GM12878 (cell line): ENCODE measurements at regions not wholly inside any gene's neighbourhood (a gene's known extent, or its start where the extent isn't known, plus 50 kb on each side); places are given as distances from the start of the nearest gene placed in this dataset.

Source experiments
- ATAC-seq: fragments of 200-7000 bp; cut with Tn5 transposase; 3 replicates; pipeline ENCODE4 v1.9.1; 2020; ENCODE audit warnings: mild to moderate bottlenecking, moderate library complexity
- BruUV-seq: library from RNA; stranded (reverse); fragments of 400-500 nt; replicated peaks from 2 replicates; lab custom pipeline; 2021; lab: Mats Ljungman, UMichigan
- CTCF ChIA-PET: fragments of 300-600 bp; sonication (Branson Sonifier 250); formaldehyde crosslinking; extraction: SDS; loops from one replicate; lab custom pipeline; 2021; ENCODE audit warnings: inconsistent platforms; lab: Yijun Ruan, JAX
- POLR2A ChIA-PET: fragments of 350-600 bp; formaldehyde crosslinking; extraction: SDS; loops from one replicate; lab custom pipeline; 2021; ENCODE audit warnings: inconsistent platforms; lab: Charles Lee
- RAD21 ChIA-PET: fragments of 300-600 bp; sonication (Branson Sonifier 250); formaldehyde crosslinking; loops from one replicate; lab custom pipeline; 2023; ENCODE audit warnings: antibody characterized with exemption; ENCODE audit not compliant: unreplicated experiment; lab: Charles Lee
- SMC1A ChIA-PET: fragments of 300-600 bp; sonication (Branson Sonifier 250); formaldehyde crosslinking; loops from one replicate; lab custom pipeline; 2023; ENCODE audit not compliant: unreplicated experiment, uncharacterized antibody; lab: Charles Lee
- DNase-seq: peaks from one replicate; pipeline ENCODE4 v3.0.0-alpha.2; 2011; ENCODE audit warnings: low read depth, low spot score
- FAIRE-seq: peaks from 3 replicates; lab custom pipeline; 2011; peaks lifted over from hg19 to GRCh38; lab: Jason Lieb, UNC
- H2AFZ ChIP-seq: 2 replicates; pipeline ENCODE4 v1.6.0; 2011; ENCODE audit warnings: low read depth, low read length, control low read depth; ENCODE audit not compliant: control insufficient read depth
- H3K27ac ChIP-seq: 2 replicates; pipeline ENCODE4 v1.5.1; 2011; ENCODE audit warnings: control low read depth; ENCODE audit not compliant: control insufficient read depth, insufficient read depth
- H3K27me3 ChIP-seq, 2 experiments: replicated peaks in 1 of 2; 2 replicates each; pipeline versions ENCODE4 v1.6.0 to v1.6.1; 2011; ENCODE audit warnings: low read length in 1 of 2; ENCODE audit not compliant: control insufficient read depth in 2 of 2, insufficient read depth in 2 of 2
- H3K36me3 ChIP-seq, 2 experiments: 2 replicates each; pipeline ENCODE4 v1.5.1; 2011; ENCODE audit warnings: low read length in 1 of 2; ENCODE audit not compliant: control insufficient read depth in 2 of 2, insufficient read depth in 2 of 2
- H3K4me1 ChIP-seq: 2 replicates; pipeline ENCODE4 v1.6.1; 2011; ENCODE audit warnings: mild to moderate bottlenecking, low read length, moderate library complexity, mixed read lengths; ENCODE audit not compliant: control insufficient read depth, insufficient read depth
- H3K4me2 ChIP-seq: 2 replicates; pipeline ENCODE4 v1.6.0; 2011; ENCODE audit warnings: control low read depth; ENCODE audit not compliant: control insufficient read depth, insufficient read depth
- H3K4me3 ChIP-seq: fragments of 200-600 bp; sonication (generic); 2 replicates; pipeline ENCODE4 v1.5.1; 2016
- H3K79me2 ChIP-seq: 2 replicates; pipeline ENCODE4 v1.6.0; 2011; ENCODE audit warnings: low read length; ENCODE audit not compliant: control insufficient read depth, insufficient read depth
- H3K9ac ChIP-seq: 2 replicates; pipeline ENCODE4 v1.8.0; 2011; ENCODE audit warnings: low read length, control low read depth, mixed read lengths; ENCODE audit not compliant: control insufficient read depth, insufficient read depth
- H3K9me3 ChIP-seq: replicated peaks from 3 replicates; pipeline ENCODE4 v1.5.1; 2011; ENCODE audit warnings: mild to moderate bottlenecking, low read length; ENCODE audit not compliant: control insufficient read depth, insufficient read depth
- H4K20me1 ChIP-seq: 2 replicates; pipeline ENCODE4 v1.6.0; 2011; ENCODE audit not compliant: control insufficient read depth, insufficient read depth
- ATF7 ChIP-seq: fragments of 450-650 bp; IDR thresholded peaks from 2 replicates; pipeline ENCODE4 v1.6.1; 2016; ENCODE audit warnings: low read depth, mild to moderate bottlenecking
- BHLHE40 ChIP-seq, 2 experiments: fragments of 450-650 bp in 1 of 2; IDR thresholded peaks; 2 replicates each; pipeline ENCODE4 v1.6.1; 2011 to 2017; ENCODE audit warnings: low read depth in 2 of 2, borderline replicate concordance in 1 of 2, improper control_type of control experiment in 1 of 2, low read length in 1 of 2, mild to moderate bottlenecking in 1 of 2
- BMI1 ChIP-seq: fragments of 450-650 bp; IDR thresholded peaks from 2 replicates; pipeline ENCODE4 v1.6.1; 2016; ENCODE audit warnings: mild to moderate bottlenecking, moderate library complexity, borderline replicate concordance
- CHD1 ChIP-seq: IDR thresholded peaks from 2 replicates; pipeline ENCODE4 v1.6.1; 2012; ENCODE audit warnings: low read depth, low read length, improper control_type of control experiment
- CREM ChIP-seq: IDR thresholded peaks from 2 replicates; pipeline ENCODE4 v1.6.1; 2014; ENCODE audit warnings: antibody characterized with exemption, low read depth
- DPF2 ChIP-seq: fragments of 450-650 bp; IDR thresholded peaks from 2 replicates; pipeline ENCODE4 v1.6.1; 2017; ENCODE audit warnings: mild to moderate bottlenecking
- ESRRA ChIP-seq: IDR thresholded peaks from 2 replicates; pipeline ENCODE4 v1.6.1; 2012; ENCODE audit warnings: mild to moderate bottlenecking, low read length, improper control_type of control experiment
- EZH2 ChIP-seq: IDR thresholded peaks from 2 replicates; pipeline ENCODE4 v1.6.1; 2012; ENCODE audit warnings: low read depth, mild to moderate bottlenecking, control low read depth, inconsistent platforms, low read length, borderline replicate concordance; ENCODE audit not compliant: control insufficient read depth
- IKZF1 ChIP-seq: fragments of 450-650 bp; conservative IDR thresholded peaks from 2 replicates; pipeline ENCODE4 v1.6.1; 2017; ENCODE audit warnings: antibody characterized with exemption, mild to moderate bottlenecking
- MAX ChIP-seq: IDR thresholded peaks from 2 replicates; pipeline ENCODE4 v1.6.1; 2012; ENCODE audit warnings: low read depth, low read length, improper control_type of control experiment
- MEF2B ChIP-seq: fragments of 450-650 bp; IDR thresholded peaks from 2 replicates; pipeline ENCODE4 v1.6.1; 2018; ENCODE audit warnings: mild to moderate bottlenecking, moderate library complexity; ENCODE audit not compliant: partially characterized antibody, poor library complexity, severe bottlenecking
- MYB ChIP-seq: fragments of 150-350 bp; IDR thresholded peaks from 2 replicates; pipeline ENCODE4 v1.6.1; 2014; ENCODE audit warnings: mild to moderate bottlenecking, low read depth, low read length, borderline replicate concordance
- RELA ChIP-seq: fragments of 450-650 bp; IDR thresholded peaks from 2 replicates; pipeline ENCODE4 v1.8.0; 2014; ENCODE audit warnings: borderline replicate concordance; ENCODE audit not compliant: partially characterized antibody
- SMC3 ChIP-seq: IDR thresholded peaks from 2 replicates; pipeline ENCODE4 v1.6.1; 2011; ENCODE audit warnings: low read length, improper control_type of control experiment, borderline replicate concordance
- STAT3 ChIP-seq: IDR thresholded peaks from 2 replicates; pipeline ENCODE4 v1.6.1; 2011; ENCODE audit warnings: low read depth, low read length, improper control_type of control experiment
- YY1 ChIP-seq: IDR thresholded peaks from 2 replicates; pipeline ENCODE4 v1.6.1; 2011; ENCODE audit warnings: low read depth, mild to moderate bottlenecking, low read length
- ZBTB4 ChIP-seq: fragments of 450-650 bp; formaldehyde crosslinking; IDR thresholded peaks from 2 replicates; pipeline ENCODE4 v1.4.0; 2022; ENCODE audit warnings: mild to moderate bottlenecking, moderate library complexity
- ZNF217 ChIP-seq: fragments of 450-650 bp; IDR thresholded peaks from 2 replicates; pipeline ENCODE4 v1.6.1; 2017; ENCODE audit warnings: antibody characterized with exemption, mild to moderate bottlenecking
- WGBS: methylation state at CpG from one replicate; pipeline ENCODE4 v1.1.6; 2016; ENCODE audit warnings: low lambda C conversion rate; ENCODE audit not compliant: insufficient replicate concordance, insufficient coverage; ENCODE audit errors: missing lambda C conversion rate; 5-methylcytosine and 5-hydroxymethylcytosine counted together
- in situ Hi-C: fragments of 300-500 bp; cut with MboI; formaldehyde crosslinking; loops from 9 replicates; pipeline ENCODE4 v1.14.3; 2018; ENCODE audit warnings: mixed read lengths
- intact Hi-C: fragments of 100-400 bp; cut with micrococcal nuclease; formaldehyde crosslinking; loops from one replicate; pipeline ENCODE4 v1.14.2; 2022; ENCODE audit not compliant: unreplicated experiment

- no peak for TF ChIP-seq BHLHE40 (IDR thresholded peaks at IDR 0.05; ENCODE audit: borderline replicate concordance in 1 of 2, low read depth in 2 of 2, low read length in 1 of 2)
- TF ChIP-seq STAT3 = no peak
- TF ChIP-seq MEF2B = no peak
Observed at GRCh38 chr4:135594521-135594920, 1392.9 kb upstream of the PABPC4L start (continued).

DNA sequence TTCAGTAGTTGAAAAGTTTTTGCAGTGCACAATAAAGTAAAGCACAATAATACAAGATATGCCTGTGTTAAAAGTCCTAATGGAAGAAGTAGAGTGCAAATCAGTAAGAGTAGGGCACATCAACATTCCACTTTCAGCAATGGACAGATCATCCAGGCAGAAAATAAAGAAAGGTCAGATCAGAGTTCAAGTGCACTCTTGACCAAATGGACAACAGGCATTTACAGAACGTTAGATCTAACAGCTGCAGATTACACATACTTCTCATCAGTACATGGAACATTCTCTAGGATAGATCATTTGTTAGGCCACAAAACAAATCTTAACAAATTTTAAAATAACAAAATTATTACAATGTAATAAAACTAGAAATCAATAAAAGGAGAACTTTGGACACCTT, 1373.5 kb upstream of the PABPC4L start:
- no peak overlapping the region for H3K9ac ChIP-seq
- H3K36me3 ChIP-seq = no peaks in the 10 kb centered on the region
- H3K4me3 ChIP-seq = no peak overlapping the region
- in situ Hi-C loops (no loop called here), intact Hi-C loops (no loop called here)
- DNase-seq (no peak), ATAC-seq (no peak), FAIRE-seq (no peak)
- no peak overlapping the region for H2AFZ ChIP-seq
- ChIA-PET RAD21 (no interaction called here), POLR2A (no interaction called here), SMC1A (no interaction called here), CTCF (interaction anchor here (0.7 kb wide), 1 partner anchor 899 kb away, joined by 3 read pairs; no protein-coding TSS in a partner anchor)
- H3K4me1 ChIP-seq = no peaks in the 10 kb centered on the region
- H3K27me3 ChIP-seq = no peaks in the 10 kb centered on the region
- no peaks in the 10 kb centered on the region for H3K79me2 ChIP-seq
- BruUV-seq = no TSS peak
- 0% methylated on average over 1 of the region's 1 CpG for WGBS
- H3K9me3 ChIP-seq = no peaks in the 10 kb centered on the region
- H3K27ac ChIP-seq = no peak overlapping the region
- no peak for TF ChIP-seq SMC3
- no peak for TF ChIP-seq EZH2
- no peak for TF ChIP-seq YY1
- TF ChIP-seq ZNF217 = no peak
- TF ChIP-seq RELA = no peak
- no peak for TF ChIP-seq CREM
- no peak for TF ChIP-seq MAX
- no peak for TF ChIP-seq CHD1
- TF ChIP-seq ESRRA = no peak
- no peak for TF ChIP-seq DPF2
- no peak for TF ChIP-seq ZBTB4 (CRISPR knock-in tag)
- TF ChIP-seq BMI1 = no peak
- no peak for TF ChIP-seq ATF7
- no peak for TF ChIP-seq MYB
- TF ChIP-seq IKZF1 = no peak
- H3K4me2 ChIP-seq = no peak overlapping the region
- H4K20me1 ChIP-seq = no peaks in the 10 kb centered on the region
